Kidney tubule cell (primary cell): ENCODE measurements at regions not wholly inside any gene's neighbourhood (a gene's known extent, or its start where the extent isn't known, plus 50 kb on each side); places are given as distances from the start of the nearest gene placed in this dataset.
A peak's percentile ranks its signal among the peaks of the same experiment; 100 is the strongest.

ENCODE experiments used
- DNase-seq: peaks from one replicate; pipeline ENCODE4 v3.0.0-alpha.2; 2018; ENCODE audit warnings: low spot score

DNA sequence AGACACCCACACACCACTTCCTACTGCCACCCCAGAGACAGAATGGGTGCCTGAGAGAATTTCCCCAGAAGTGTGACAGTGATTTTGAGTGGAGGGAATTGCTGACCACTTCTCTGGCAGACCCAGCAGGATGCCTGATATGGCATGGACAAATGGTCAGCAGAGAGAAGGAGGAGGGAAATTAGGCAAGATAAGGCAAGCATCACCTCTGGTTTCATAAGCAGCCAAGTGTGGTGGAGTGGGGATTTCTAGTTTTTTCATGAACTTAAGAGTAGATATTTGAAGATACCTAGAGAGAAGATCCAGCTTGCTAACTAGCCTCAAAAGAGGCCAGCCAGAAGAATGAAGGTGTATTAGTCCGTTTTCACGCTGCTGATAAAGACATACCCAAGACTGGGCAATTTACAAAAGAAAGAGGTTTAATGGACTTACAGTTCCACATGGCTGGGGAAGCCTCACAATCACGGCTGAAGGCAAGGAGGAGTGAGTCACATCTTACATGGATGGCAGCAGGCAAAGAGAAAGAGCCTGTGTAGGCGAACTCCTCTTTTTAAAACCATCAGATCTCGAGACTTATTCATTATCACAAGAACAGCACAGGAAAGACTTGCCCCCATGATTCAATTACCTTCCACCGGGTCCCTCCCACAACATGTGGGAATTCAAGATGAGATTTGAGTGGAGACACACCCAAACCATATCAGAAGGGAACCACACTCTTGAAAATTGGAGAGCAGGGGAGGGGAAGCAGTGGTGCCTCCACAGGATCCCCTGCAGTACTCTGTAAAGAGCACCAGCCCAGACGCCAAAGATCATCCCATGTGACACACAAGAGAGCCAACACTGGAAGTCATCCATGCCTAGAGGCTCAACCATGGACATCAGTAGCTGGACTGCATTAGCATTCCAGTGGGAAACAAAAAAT, 64.2 kb downstream of the RBM43 start:
- peak; percentile 27 for DNase-seq

DNA sequence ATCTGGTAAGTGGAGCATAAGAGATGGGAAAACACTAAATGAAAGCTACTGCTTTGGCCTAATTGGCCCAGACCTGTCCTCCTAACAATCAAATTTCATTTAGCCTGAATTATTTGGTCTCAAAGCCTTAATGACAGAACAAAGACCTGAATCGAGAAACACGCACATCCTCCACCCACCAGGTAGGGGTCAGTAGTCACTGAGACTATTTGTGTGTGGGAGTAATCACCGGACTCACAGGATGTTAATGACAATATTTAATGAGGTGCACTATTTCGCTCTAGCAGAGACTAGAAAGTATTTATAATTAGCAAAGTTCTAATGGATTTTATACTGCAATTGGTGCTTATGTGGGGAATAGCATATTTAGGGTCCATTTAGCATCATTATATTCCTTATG, 68.1 kb downstream of the RBM43 start:
- DNase-seq, result no peak

- no peak for DNase-seq
These were observed 69.0 kb downstream of the RBM43 start for GRCh38 chr2:151192681-151193080.

DNA sequence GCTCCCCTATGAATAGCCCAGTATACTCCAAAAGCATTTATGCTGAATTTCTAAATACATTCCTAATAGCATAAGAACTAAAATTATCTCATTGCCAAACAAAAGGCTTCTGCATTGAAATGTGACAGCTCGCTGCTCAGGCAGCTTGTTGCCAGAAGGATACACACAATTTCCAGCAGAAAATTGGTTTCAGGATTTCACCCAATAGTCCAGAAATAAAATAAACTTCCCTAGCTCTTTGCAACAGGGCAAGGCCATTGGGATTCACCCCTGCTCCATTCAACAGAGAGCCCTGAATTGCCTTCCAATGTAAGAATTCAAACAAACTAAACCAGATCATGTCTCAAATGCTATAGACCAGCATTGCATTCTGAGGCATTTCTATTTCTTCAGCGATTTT, 70.7 kb downstream of the RBM43 start:
- no peak for DNase-seq

DNA sequence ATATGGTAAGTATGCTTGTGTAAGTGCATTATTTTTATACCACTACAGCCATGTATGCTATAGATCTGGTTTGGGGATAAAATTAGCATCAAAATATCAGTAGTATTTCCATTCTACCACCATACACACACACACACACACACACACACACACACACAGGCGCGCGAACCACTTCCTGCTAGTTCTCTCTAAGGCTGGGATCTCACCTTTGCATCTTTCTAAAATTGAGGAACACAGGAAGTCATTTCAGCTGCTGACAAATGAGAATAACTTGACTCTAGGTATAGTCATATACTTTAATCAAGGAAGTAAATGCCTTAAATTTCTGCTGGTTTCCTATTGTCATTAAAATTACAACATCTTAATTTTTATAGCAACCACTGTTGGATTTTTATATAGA, 72.5 kb downstream of the RBM43 start:
- peak; percentile 16 for DNase-seq

DNA sequence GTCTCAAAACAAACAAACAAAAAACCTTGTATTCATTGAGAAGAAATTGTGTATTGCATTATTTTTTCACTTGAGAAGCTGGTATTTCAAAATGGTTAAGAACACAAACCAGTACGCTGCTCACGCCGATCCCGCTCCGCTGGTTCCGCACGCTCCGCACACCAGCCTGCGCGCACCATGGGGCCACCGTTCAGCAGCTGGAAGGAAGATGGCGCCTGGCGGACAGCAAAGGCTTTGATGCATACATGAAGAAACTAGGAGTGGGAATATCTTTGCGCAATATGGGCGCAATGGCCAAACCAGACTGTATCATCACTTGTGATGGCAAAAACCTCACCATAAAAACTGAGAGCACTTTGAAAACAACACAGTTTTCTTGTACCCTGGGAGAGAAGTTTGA, 75.7 kb downstream of the RBM43 start:
- no peak for DNase-seq

- no peak for DNase-seq
These were observed 78.5 kb downstream of the RBM43 start for GRCh38 chr2:151182899-151183809.

GRCh38 chr2:151182396-151182795, 79.3 kb downstream of the RBM43 start:
- DNase-seq, result no peak

DNA sequence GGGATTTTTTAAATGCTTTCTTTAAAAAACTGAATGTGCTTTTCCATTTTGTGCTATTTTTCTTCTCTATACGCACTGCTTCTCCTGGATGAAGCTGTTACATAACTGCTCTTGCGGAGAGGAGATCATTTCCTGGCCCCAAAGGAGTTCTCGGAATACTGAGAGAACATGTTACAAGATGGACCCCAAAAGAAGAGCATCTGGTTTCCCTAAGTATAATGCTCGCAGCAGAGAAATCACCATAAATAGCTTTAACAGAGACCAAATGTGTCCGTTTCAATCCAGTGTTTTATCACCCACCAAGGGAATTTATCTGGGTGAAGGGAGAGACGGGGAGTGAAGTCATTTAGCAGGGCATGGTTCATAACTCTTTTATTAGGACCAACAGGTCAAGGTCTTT, 80.1 kb downstream of the RBM43 start:
- no peak for DNase-seq

DNA sequence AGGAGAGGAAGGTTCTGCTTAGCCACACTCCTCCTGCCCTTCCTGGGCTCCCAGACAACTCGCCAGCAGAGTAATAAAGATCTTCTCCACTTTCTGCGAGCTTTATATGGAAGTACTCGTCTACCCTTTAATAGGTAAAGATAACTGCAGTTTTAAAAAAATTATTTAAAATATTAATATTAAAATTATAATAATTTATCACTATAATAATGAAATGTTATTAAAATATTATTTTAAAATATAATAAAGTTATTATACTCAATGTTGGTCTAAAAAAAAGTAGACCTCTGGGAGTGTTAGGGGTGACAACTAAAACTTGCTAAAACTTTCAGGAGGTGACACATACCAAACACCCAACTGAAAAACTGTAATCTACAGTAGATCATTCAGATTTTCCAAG, 81.5 kb downstream of the RBM43 start:
- no peak for DNase-seq

- DNase-seq, result no peak
These were observed 83.5 kb downstream of the RBM43 start for GRCh38 chr2:151178207-151178606.

- DNase-seq, result no peak
These were observed 83.9 kb downstream of the RBM43 start for GRCh38 chr2:151177756-151178155.

GRCh38 chr2:151176661-151177060, 85.0 kb downstream of the RBM43 start:
- DNase-seq, result no peak

GRCh38 chr2:151175864-151176263, 85.8 kb downstream of the RBM43 start:
- DNase-seq, result no peak

GRCh38 chr2:151174127-151174526, 87.5 kb downstream of the RBM43 start:
- no peak for DNase-seq

- no peak for DNase-seq
These were observed 90.5 kb downstream of the RBM43 start for GRCh38 chr2:151171186-151171585.

- no peak for DNase-seq
These were observed 95.3 kb downstream of the RBM43 start for GRCh38 chr2:151166410-151166809.

DNA sequence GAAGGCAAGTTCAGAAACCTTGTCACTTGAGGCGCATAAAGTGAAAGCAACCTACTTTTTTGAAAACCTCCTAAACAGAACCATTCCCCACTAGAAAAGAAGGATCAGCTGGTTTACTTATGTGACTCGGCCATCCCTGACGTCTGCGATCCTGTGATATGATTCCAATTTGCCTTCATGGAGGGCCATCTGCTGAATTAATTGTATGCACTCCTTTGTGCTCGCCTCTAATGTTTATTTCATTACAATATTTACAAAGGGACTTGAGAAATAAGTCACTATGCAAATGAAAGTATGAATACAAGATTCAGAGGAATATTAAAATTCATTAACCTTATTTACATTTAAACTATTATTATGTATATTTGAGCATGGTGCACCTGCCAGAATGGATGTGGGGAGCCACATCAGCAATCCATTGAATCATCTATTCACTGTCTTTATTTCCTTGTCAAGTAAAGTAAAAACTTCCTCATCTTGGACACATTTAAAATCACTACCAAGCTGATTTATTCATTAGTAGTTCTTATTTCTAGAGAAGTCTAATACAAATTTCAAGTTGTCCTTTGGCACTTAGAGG, 96.5 kb downstream of the RBM43 start:
- DNase-seq, result no peak

GRCh38 chr2:151161821-151162551, 99.7 kb downstream of the RBM43 start:
- DNase-seq, result peak; percentile 6

DNA sequence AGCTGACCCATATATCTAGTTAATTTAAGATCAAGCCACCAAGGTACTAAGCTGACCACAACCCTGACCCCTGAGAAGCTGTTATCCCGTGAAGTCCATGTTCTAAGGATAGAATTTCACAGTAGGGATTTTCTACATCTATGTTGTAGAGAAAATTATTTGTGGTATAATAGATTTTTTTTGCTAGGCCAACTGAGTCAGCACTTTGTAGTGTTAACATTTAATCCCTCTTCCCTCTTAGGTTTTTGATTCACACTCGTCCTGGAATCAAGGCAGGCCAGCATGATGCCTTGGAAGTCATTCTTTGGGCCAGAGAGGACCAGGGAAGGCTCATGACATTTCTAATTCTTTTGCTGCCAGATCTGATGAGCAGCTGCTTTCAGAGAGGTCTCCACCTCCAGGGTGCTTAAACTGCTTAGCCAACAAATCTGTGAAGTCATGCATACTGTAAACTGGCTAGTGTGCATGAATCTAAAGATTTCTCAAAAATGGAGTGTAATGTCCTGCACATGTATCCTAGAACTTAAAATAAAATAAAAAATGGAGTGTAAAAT, 102.5 kb downstream of the RBM43 start:
- no peak for DNase-seq

DNA sequence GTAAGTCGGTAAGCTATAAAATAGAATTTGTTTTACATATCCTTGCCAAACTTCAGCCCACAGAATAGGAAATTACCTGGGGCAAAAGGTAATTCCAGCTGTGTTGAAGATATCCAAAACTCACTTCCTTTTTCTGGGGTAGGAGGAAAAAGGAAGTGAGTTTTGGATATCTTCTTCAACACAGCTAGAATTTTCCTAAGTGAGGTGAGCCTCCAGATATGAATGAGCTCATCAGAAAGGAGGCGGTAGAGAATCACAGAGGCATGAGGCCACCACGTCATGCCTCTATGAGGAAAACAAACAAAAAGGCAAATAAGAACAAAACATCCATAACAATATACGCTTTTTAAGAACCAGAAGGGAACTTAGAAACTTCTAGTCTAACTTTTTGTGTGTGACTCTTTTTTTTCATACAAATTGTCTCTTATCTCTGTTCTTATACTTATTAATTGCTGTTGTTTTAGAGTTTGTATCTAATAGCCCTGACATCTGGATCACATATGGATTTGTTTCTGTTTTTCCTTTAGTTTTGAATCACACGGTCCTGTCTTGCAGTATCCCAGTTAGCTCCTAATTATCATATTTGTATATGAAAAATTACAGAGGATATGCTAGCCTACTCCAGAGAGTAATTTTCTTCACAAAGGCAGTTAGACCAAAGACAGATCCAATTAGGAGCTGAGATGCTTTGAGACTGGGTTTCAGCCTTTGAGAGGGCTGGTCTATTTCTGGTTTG, 104.5 kb downstream of the RBM43 start:
- peak; percentile 4 for DNase-seq
